ENCODE measurements at regions not wholly inside any gene's neighbourhood (a gene's known extent, or its start where the extent isn't known, plus 50 kb on each side); places are given as distances from the start of the nearest gene placed in this dataset.
A peak's percentile ranks its signal among the peaks of the same experiment; 100 is the strongest.

DNA sequence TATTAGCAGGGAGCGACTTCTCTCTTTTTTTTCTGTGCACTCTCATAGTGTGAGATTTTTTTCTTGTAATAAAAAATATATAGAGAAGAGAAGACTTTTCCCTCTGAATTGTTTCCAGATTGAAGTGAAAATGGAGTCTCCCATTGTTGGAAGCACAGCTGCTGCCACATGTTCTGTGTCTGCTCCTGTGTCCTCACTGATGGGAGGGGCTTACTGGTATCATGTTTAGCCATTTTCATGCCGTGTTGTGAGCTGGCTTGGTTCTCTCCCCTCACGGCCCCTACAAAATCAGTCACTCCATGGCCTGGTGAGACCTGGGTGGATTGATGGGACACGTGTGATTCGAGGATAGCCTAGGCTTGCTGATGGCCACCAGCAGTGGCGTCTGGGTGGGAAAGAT, 379.7 kb upstream of the DDHD1 start:
- TF ChIP-seq, protein P1, sequence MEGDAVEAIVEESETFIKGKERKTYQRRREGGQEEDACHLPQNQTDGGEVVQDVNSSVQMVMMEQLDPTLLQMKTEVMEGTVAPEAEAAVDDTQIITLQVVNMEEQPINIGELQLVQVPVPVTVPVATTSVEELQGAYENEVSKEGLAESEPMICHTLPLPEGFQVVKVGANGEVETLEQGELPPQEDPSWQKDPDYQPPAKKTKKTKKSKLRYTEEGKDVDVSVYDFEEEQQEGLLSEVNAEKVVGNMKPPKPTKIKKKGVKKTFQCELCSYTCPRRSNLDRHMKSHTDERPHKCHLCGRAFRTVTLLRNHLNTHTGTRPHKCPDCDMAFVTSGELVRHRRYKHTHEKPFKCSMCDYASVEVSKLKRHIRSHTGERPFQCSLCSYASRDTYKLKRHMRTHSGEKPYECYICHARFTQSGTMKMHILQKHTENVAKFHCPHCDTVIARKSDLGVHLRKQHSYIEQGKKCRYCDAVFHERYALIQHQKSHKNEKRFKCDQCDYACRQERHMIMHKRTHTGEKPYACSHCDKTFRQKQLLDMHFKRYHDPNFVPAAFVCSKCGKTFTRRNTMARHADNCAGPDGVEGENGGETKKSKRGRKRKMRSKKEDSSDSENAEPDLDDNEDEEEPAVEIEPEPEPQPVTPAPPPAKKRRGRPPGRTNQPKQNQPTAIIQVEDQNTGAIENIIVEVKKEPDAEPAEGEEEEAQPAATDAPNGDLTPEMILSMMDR (IDR thresholded peaks at IDR 0.05) = no peak
- DNase-seq = no peak
- intact Hi-C loops (cut with DNase I) = loop anchor here (10.0 kb wide), 1 partner anchor 642 kb away; no protein-coding TSS in a partner anchor
- Histone ChIP-seq H3K36me3 (no peaks in the 10 kb centered on the region), H3K27me3 (no peaks in the 10 kb centered on the region), H3K4me1 (peaks cover 8% of the 10 kb centered on the region), H3K9me3 (no peaks in the 10 kb centered on the region), H3K4me3 (no peak overlapping the region), H3K27ac (no peak overlapping the region)
- no peak for ATAC-seq

DNA sequence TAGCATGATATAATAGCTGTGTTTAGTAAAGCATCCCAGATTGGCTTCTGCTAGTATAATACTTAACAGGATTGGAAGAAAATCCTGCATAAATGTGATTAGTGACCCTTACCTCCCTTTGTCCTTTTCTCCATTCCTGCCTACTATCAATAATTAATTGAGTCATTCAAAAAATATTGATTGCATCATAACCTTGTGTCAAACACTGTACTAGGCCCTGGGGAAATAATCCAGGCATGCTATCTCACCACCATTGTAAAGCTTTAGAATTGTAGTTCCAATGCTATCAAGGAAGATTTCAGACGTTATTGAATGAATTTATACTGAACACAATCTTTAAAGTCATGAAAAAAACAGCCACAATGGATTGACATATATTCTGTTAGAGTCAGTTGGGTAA, 378.6 kb upstream of the DDHD1 start:
- peaks cover 8% of the 10 kb centered on the region for H3K4me1 ChIP-seq
- DNase-seq (no peak), ATAC-seq (no peak)
- no peak overlapping the region for H3K4me3 ChIP-seq
- TF ChIP-seq, protein P1 (IDR thresholded peaks at IDR 0.05) = no peak
- H3K36me3 ChIP-seq = no peaks in the 10 kb centered on the region
- H3K27ac ChIP-seq = no peak overlapping the region
- H3K9me3 ChIP-seq = no peaks in the 10 kb centered on the region
- H3K27me3 ChIP-seq = no peaks in the 10 kb centered on the region
- intact Hi-C loops (cut with DNase I) = loop anchor here (10.0 kb wide), 1 partner anchor 643 kb away; no protein-coding TSS in a partner anchor

DNA sequence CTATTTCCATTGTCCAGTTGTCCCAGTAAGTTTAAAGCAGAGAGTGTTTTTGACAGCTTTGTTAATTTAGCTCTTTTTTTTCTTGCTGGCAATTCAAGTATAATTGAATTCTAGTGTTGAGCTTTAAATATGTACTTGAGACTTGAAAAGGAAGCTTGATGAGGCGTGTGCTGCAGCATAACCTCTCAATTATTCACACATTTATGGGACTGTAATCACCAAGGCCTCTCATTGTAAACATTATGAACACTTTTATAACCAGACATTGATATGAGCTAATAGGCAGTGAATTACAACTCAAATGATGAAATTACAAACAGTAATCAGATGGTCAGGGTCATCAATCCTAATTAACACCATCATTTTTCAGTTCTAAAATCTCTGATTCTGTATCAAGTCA, 378.0 kb upstream of the DDHD1 start:
- no peak for ATAC-seq
- intact Hi-C loops (cut with DNase I) = loop anchor here (10.0 kb wide), 1 partner anchor 644 kb away; no protein-coding TSS in a partner anchor

DNA sequence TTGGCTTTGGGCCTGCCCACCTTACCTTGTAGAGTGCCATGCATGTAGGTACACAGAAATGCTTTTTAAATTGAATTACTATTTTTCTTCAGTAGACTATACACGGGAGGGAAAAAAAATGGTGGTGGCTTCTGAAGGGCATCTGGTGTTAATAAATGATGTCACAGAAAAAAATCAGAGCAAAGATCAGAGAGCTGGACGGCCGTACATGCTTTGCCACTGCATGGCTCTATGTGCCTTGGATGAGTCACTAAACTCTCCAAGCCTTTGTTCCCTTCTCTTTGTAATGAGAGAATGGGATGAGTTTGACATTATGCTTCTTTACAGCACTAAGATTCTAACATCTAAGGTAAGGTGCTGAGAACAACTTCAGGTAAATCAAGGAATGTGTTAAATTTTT, 376.4 kb upstream of the DDHD1 start:
- Histone ChIP-seq H3K36me3 (no peaks in the 10 kb centered on the region), H3K27me3 (no peaks in the 10 kb centered on the region), H3K27ac (no peak overlapping the region), H3K4me1 (peaks cover 8% of the 10 kb centered on the region), H3K4me3 (no peak overlapping the region), H3K9me3 (no peaks in the 10 kb centered on the region)
- intact Hi-C loops (cut with DNase I) = no loop called here
- no peak for ATAC-seq
- DNase-seq = no peak
- TF ChIP-seq, protein P1 (IDR thresholded peaks at IDR 0.05) = no peak

More for the DNA sequence above, 378.0 kb upstream of the DDHD1 start:
- Histone ChIP-seq H3K27me3 (no peaks in the 10 kb centered on the region), H3K27ac (no peak overlapping the region), H3K36me3 (no peaks in the 10 kb centered on the region), H3K4me3 (no peak overlapping the region), H3K4me1 (peaks cover 8% of the 10 kb centered on the region), H3K9me3 (no peaks in the 10 kb centered on the region)
- TF ChIP-seq, protein P1 (IDR thresholded peaks at IDR 0.05) = no peak
- no peak for DNase-seq

DNA sequence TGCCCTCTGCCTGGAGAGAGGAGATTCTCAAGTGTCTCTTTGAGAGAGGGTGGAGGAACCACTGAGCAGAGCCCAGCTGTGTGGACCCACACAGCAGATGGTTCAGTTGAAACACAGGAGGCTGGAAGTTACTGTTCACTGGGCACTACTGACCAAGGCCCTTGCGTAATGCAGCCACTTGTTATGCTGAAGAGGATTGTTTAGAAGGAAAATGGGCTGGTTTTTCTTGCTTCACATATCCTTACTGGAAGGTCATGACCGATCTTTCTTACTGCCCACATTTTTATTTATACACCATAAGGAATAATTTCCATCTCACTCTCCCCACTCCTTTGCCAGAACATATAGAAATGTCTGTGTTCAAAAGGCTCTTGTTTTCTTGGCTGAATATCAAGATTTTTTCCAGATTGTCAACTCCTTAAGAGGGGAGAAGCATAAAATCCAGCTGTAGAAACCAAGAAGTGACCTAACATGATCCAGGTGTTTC, 375.1 kb upstream of the DDHD1 start:
- intact Hi-C loops (cut with DNase I) = no loop called here
- H3K36me3 ChIP-seq = no peaks in the 10 kb centered on the region
- no peak overlapping the region for H3K4me3 ChIP-seq
- H3K4me1 ChIP-seq = peaks cover 8% of the 10 kb centered on the region
- H3K27ac ChIP-seq = peak overlapping the region; percentile 25
- ATAC-seq (peak; percentile 86), DNase-seq (no peak)
- TF ChIP-seq, protein P1 (IDR thresholded peaks at IDR 0.05) = no peak
- H3K9me3 ChIP-seq = no peaks in the 10 kb centered on the region
- no peaks in the 10 kb centered on the region for H3K27me3 ChIP-seq

DNA sequence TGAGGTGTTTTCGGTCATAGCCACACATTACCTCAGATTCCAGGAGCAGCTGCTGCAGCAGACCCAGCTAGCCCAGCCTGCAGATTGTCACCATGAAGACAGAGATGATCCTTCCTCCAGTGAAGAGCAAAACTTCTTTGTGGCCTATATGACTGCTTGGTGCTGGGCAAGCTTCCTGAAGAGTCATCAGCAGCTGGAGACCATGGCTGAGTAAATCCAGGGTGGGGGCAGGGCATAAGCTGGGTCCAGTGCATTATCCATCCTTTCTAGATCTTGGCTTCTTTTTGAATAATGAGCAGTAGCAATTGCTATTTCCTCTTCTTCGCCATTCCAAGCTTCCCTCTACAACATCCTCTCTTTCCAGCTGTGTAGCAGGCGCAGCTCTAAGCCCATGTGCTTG, 373.1 kb upstream of the DDHD1 start:
- DNase-seq (no peak), ATAC-seq (no peak)
- TF ChIP-seq, protein P1 (IDR thresholded peaks at IDR 0.05) = no peak
- no peaks in the 10 kb centered on the region for H3K9me3 ChIP-seq
- intact Hi-C loops (cut with DNase I) = no loop called here
- H3K27ac ChIP-seq = no peak overlapping the region
- no peaks in the 10 kb centered on the region for H3K27me3 ChIP-seq
- H3K36me3 ChIP-seq = no peaks in the 10 kb centered on the region
- H3K4me3 ChIP-seq = no peak overlapping the region
- H3K4me1 ChIP-seq = no peaks in the 10 kb centered on the region

All from upper lobe of right lung (tissue), 1 donor.